AG04450 (cell line): ENCODE measurements at regions not wholly inside any gene's neighbourhood (a gene's known extent, or its start where the extent isn't known, plus 50 kb on each side); places are given as distances from the start of the nearest gene placed in this dataset.

Experiments
- CTCF ChIA-PET: fragments of 300-600, 350-600 bp; formaldehyde crosslinking; extraction: SDS; loops from one replicate; lab custom pipeline; 2022; ENCODE audit warnings: antibody characterized with exemption, inconsistent platforms; lab: Charles Lee
- POLR2A ChIA-PET: fragments of 350-600 bp; formaldehyde crosslinking; extraction: SDS; loops from one replicate; lab custom pipeline; 2021; ENCODE audit warnings: antibody characterized with exemption, inconsistent platforms; lab: Yijun Ruan, JAX
- DNase-seq: peaks from one replicate; pipeline ENCODE4 v3.0.0-alpha.2; 2011; ENCODE audit warnings: low read depth, low spot score
- H3K27ac ChIP-seq: one replicate; pipeline ENCODE4 v1.5.1; 2012; ENCODE audit warnings: low read depth, low read length, control low read depth
- H3K27me3 ChIP-seq: one replicate; pipeline ENCODE4 v1.6.0; 2012; ENCODE audit warnings: low read length; ENCODE audit not compliant: control insufficient read depth, insufficient read depth
- H3K4me3 ChIP-seq: 2 replicates; pipeline ENCODE4 v1.5.1; 2011; ENCODE audit warnings: mild to moderate bottlenecking, low read depth, low read length, control low read depth
- H3K9me3 ChIP-seq: 2 replicates; pipeline ENCODE4 v1.5.1; 2012; ENCODE audit warnings: low read length; ENCODE audit not compliant: control insufficient read depth, insufficient read depth
- TF ChIP-seq, protein P1 (sequence below): IDR thresholded peaks from 2 replicates; pipeline ENCODE4 v1.5.1; 2011; ENCODE audit warnings: low read depth, low read length, control low read depth, inconsistent platforms

DNA sequence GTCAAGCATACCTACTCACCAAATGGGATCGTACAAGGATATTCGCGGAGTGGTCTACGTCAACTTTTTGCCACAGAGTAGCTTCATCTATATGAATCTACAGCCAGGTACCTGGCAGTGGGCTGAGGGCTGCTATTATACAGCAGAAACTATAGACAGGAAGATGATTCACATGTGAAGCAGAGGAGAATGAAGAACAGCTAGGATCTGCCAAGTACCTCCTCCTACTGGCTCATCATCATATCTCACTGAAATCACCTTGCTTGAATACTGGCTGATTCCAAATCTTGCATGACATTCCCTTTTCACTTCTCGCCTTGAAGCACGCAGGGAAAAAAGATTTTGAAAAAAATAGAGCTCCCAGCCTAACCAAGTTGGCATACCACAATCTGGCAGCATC is 488.7 kb upstream of the NRSN1 start:
- DNase-seq, result no peak
- Histone ChIP-seq H3K27ac (no peak overlapping the region), H3K4me3 (no peak overlapping the region), H3K27me3 (no peaks in the 10 kb centered on the region), H3K9me3 (no peaks in the 10 kb centered on the region)
- CTCF ChIA-PET, result no interaction called here
- POLR2A ChIA-PET, result no interaction called here
- TF ChIP-seq, protein P1, sequence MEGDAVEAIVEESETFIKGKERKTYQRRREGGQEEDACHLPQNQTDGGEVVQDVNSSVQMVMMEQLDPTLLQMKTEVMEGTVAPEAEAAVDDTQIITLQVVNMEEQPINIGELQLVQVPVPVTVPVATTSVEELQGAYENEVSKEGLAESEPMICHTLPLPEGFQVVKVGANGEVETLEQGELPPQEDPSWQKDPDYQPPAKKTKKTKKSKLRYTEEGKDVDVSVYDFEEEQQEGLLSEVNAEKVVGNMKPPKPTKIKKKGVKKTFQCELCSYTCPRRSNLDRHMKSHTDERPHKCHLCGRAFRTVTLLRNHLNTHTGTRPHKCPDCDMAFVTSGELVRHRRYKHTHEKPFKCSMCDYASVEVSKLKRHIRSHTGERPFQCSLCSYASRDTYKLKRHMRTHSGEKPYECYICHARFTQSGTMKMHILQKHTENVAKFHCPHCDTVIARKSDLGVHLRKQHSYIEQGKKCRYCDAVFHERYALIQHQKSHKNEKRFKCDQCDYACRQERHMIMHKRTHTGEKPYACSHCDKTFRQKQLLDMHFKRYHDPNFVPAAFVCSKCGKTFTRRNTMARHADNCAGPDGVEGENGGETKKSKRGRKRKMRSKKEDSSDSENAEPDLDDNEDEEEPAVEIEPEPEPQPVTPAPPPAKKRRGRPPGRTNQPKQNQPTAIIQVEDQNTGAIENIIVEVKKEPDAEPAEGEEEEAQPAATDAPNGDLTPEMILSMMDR, result no peak

DNA sequence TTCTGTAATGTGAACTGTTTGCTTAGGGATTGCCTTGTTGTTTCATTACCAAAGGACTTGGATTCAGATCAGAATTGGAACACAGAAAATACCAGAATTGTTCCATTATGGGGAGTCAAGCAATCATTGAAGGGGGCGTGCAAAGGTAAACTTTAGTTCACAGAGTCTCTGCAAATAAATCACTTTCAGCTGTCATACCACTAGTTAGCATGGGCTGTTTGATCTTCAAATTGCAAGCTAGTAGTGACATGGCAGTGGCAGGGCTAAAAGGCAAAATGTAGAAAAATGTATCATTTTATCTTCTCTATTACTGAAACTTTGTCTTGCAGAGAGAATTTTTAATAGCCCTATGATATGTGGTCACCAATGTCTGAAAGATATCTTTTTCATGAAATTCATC is 483.2 kb upstream of the NRSN1 start:
- H3K27ac ChIP-seq, result no peak overlapping the region
- CTCF ChIA-PET, result no interaction called here
- POLR2A ChIA-PET, result no interaction called here
- H3K4me3 ChIP-seq, result no peak overlapping the region
- TF ChIP-seq, protein P1, result no peak
- DNase-seq, result no peak
- H3K9me3 ChIP-seq, result no peaks in the 10 kb centered on the region
- H3K27me3 ChIP-seq, result no peaks in the 10 kb centered on the region

DNA sequence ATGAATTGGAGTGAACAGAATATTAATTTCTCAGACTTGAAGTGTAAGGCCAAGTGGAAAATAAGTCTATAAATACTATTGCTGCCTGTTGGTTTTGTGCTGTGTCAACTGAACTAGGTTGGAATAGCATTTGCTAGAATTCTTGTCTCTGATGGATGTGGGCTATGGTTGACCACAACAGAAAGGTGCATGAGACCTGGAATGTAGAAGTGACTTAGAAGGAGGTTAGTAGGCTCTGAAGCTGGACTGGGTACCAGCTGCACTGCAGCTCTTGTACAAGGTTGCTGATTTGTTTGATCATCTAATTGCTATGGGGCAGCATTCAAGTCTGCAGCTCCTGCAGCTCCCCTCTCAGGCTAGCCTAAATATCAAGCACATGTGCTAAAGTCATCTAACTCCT is 479.0 kb upstream of the NRSN1 start:
- Histone ChIP-seq H3K27ac (no peak overlapping the region), H3K4me3 (no peak overlapping the region), H3K27me3 (no peaks in the 10 kb centered on the region), H3K9me3 (no peaks in the 10 kb centered on the region)
- TF ChIP-seq, protein P1, result no peak
- ChIA-PET POLR2A (no interaction called here), CTCF (no interaction called here)
- no peak for DNase-seq

DNA sequence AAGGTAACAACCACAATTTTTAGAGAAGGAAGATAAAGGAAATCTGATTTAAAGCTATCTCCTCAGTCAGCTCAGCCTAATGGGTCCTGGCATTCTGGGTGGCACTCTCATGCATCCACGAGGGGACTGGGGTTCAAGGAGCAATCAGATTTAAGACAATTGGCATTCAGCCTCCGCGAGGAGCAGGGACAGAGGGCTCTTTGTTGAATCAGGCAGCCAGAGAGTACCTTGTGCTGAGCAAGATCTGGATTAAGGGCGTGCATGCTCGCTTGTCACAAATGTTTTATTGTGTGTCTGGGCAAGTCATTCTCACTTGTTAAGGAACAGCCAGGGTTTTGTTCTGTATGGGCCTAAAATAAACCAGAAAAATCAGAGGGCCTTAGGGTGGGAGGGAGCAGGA is 475.3 kb upstream of the NRSN1 start:
- no peak overlapping the region for H3K27ac ChIP-seq
- H3K27me3 ChIP-seq, result no peaks in the 10 kb centered on the region
- no peak for DNase-seq
- no peaks in the 10 kb centered on the region for H3K9me3 ChIP-seq
- H3K4me3 ChIP-seq, result no peak overlapping the region
- ChIA-PET POLR2A (no interaction called here), CTCF (no interaction called here)
- TF ChIP-seq, protein P1, result no peak

DNA sequence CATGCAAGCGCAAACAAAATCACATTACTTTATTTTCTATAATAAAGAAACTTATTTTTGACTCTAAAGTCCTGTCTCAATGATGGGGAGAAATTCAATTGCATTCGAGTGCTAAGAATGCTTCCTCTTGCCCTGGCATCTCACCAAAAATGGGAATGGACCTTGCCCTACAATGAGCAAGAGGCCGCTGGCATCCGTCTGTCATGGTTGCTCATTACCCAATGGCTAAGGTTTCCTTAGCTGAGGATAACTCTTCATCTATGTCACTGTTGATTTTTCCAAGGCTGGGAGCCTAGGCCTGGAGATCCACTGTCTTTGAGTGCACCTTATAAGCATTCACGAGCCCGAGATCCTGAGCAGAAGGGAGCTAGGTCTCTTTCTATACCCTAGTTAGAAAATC is 471.3 kb upstream of the NRSN1 start:
- Histone ChIP-seq H3K4me3 (no peak overlapping the region), H3K9me3 (no peaks in the 10 kb centered on the region), H3K27me3 (no peaks in the 10 kb centered on the region), H3K27ac (no peak overlapping the region)
- DNase-seq, result no peak
- ChIA-PET CTCF (no interaction called here), POLR2A (no interaction called here)
- TF ChIP-seq, protein P1, result no peak
